ENCODE measurements at regions not wholly inside any gene's neighbourhood (a gene's known extent, or its start where the extent isn't known, plus 50 kb on each side); places are given as distances from the start of the nearest gene placed in this dataset.

- no peak for DNase-seq
Observed at GRCh38 chr9:106575823-106576222, 287.1 kb upstream of the ZNF462 start.

- no peak for DNase-seq
Observed at GRCh38 chr9:106576232-106576760, 286.7 kb upstream of the ZNF462 start.

DNA sequence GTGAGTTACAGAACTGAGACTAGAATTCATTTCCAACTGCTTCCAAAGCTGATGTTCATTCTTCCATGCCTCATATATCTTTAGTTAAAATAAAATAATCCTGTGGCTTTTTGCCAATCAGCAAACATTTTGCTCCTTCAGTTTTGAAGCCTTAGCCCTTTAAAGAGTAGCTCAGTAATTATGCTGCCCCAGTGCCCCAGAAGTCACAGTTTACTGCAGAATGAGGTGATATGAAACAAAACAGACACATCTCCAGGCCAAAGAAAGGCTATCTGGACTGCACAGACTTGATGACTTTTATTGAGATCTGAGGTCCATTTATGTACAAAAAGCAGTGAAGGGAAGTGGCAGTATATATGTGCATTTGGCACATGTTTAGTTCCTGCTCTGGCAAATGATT is 285.8 kb upstream of the ZNF462 start:
- DNase-seq, result peak; percentile 7

GRCh38 chr9:106580546-106580945 is 282.4 kb upstream of the ZNF462 start:
- no peak for DNase-seq

- DNase-seq, result no peak
Observed at GRCh38 chr9:106581973-106582372, 281.0 kb upstream of the ZNF462 start.

DNA sequence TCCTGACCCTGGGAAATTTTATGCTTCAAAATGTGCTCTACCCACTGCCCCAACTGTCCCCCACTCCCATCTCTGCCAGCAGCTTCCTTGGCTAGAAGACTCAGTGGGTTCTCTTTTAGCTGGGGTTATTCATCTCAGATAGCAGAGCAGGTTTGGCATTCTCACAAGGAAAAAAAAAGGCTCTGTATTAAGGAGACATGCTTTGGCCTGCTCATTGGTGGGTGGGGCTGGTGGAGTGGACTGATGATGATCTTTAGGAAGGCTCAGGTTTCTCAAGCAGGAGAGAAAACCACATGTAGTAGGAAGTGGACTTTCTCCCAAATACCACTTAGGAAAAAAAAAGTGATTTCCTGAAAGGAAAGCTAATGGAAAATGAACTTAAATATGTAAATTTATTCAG is 279.2 kb upstream of the ZNF462 start:
- DNase-seq, result no peak

DNA sequence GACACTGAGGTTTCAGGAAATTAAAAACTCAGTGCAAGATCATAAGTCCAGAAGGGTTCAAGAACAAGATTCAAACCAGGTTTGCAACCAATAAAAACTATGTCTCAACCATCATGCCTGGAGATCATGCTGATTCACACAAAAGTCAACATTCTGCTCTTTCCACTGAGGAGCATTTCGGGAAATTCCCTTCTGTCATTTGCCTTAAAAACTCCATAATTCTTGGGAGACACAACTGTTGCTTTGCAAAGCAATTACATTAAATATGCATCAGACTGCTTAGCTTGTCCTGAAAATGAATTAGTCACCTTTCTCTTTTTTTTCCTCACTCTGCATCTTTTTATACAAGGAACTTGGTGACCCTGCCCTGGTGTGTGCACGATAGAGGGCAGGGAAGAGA is 275.9 kb upstream of the ZNF462 start:
- DNase-seq, result no peak

DNA sequence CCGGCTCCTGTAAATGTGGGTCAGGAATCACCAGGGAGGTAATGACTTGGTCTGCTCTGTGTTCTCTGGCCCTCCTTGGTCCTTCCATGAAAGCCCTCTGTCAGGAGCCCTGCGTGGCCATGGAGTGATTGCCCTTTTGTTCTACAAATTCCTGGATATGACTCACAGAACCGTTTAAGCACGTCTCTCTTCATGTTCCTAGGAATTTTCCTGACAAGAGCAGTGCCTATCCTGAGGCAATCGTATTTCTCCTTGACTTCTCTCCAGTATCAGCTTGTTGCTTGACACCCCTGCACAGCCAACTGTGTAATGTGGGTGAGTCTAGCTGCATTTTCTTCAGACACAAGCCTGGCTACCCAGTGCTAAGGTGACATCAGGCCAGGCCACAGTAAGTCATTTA is 274.3 kb upstream of the ZNF462 start:
- DNase-seq, result no peak

DNA sequence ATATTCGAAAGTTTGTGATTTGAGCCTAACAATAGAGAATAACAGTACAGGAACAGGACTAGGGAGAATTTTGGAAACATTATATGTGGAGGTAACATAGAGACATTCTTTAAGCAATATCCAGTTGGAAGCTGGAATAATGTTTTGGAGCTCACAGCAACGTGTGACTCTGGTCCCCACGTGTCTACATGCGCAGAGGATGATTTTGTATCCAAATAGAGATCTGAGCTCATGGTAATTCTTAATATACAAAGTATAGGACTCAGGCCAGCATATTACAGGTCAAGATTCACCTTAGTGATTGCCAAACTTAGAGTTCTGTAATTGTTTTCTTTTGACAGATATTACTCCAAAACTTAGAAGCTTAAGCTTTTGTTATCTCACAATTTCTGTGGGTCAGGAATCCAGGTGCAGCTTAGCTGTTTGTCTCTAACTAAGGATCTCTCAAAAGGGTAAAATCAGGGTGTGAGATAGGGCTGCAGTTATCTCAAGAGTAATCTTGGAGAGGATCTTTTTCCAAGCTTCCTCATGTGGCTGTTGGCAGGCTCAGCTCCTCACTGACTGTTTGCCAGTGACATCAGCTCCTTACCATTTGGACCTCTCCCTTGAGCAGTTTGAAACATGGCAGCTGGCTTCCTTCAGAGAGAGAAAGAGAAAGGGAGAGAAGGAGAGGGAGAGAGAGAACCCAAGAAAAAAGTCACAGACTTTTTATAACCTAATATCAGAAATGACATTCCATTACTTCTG is 272.0 kb upstream of the ZNF462 start:
- no peak for DNase-seq

- DNase-seq, result no peak
Observed at GRCh38 chr9:106593201-106593600, 269.8 kb upstream of the ZNF462 start.

GRCh38 chr9:106596984-106597383 is 266.0 kb upstream of the ZNF462 start:
- DNase-seq, result no peak

GRCh38 chr9:106600955-106601560 is 261.9 kb upstream of the ZNF462 start:
- no peak for DNase-seq

- no peak for DNase-seq
Observed at GRCh38 chr9:106602344-106602743, 260.6 kb upstream of the ZNF462 start.

DNA sequence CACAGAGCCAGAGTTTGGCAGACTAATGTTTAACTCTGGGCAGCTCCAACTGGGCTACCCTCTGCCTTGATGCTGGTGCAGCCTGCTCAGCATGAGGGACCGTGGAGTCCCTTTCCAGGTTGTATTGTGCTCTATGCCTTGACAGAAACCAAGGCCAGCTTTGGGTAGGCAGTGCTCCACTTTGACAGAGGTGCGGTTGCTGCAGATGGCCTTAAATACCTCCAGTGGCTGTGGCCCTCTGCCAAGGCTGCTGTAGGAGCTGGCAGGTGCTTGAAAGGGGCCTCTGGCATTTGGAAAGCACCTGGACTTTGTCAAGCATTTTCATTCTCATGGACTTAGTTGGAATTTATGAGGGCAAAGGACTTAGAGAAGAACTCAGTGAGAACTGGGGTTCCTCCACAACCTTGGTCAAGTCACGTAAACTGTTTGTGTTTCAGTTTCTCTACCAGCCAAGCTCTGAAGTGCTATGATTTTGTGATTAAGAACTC is 249.7 kb upstream of the ZNF462 start:
- DNase-seq, result peak; percentile 74

GRCh38 chr9:106615118-106615889 is 247.7 kb upstream of the ZNF462 start:
- no peak for DNase-seq

DNA sequence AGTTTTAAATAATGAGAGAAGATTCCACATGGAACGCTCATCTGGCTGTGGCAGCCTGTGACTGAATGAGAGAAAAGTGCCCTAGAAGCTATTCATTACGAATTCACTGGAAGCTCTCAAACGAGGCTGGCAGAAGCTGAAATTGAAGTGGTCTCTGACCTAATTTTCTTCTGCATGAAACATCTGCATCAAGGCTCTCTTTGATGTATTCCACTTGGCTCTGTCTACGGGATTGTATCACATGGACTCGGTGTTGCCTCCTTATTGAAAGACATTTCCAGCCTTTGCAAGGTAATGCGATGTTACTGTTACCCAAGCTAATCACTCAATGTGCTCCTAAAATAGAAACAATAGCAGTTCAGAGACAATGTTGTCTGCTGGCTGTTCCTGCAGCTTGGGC is 246.9 kb upstream of the ZNF462 start:
- DNase-seq, result no peak

- DNase-seq, result no peak
Observed at GRCh38 chr9:106616851-106617345, 246.1 kb upstream of the ZNF462 start.

GRCh38 chr9:106619211-106619610 is 243.8 kb upstream of the ZNF462 start:
- no peak for DNase-seq

- DNase-seq, result no peak
Observed at GRCh38 chr9:106620081-106620480, 242.9 kb upstream of the ZNF462 start.

DNA sequence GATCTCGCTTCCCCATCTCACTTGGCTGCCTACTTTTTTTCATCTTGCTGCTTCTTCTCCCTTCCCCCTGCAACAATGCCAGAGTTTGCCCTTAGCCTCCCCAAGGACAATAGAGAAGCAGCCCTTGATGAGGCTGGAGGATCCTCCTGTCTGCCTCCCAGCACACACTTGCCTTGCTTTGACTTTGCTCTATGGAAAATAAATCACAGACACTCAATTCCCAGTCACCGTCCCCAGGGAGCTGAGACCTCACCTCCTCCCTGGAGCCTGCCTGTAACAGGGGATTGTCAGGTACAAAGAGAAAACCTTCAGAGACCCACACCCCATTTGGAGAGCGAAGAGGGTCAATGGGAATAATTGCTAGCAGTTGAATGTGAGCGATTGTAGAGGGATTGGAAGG is 242.1 kb upstream of the ZNF462 start:
- DNase-seq, result no peak

DNA sequence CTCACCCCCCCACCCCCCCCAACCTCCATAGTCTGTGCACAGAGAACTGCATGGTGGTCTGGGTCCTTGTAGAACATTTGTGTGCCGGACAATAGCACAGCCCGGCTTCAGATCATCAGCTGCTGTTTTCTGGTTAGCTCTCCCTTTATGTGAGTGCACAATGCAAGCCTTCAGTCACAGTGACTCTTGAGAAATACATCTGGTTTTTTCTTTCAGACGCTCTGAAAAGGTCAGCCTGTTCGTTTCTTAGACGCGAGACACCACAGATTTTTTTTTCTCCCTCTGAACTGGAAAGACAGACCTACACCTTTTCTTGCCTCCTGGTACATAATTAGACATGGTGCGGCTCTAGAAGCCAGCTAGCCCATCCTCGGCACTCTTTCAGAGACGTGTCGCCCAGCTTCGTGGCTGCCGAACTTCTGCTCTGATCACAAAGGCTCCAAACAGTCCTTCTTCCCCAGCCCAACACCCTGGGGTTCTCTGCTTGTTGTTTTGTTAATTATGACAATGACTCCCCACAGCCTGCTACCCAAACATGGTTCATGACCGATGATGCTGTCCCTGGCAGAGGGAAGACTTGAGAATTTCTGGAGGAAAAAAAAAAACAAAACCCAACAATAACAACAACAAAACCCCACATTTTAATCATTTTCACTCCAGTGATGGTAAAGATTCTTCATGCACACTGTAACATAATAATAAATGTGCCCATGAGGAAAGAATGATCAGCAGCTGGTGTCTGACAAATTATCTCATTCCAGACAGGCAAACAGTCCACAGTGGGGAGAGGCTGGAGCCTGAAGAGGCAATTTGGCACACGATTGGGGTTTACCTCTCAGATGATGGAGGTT is 241.4 kb upstream of the ZNF462 start:
- no peak for DNase-seq

GRCh38 chr9:106622164-106622487 is 240.8 kb upstream of the ZNF462 start:
- DNase-seq, result peak; percentile 62

GRCh38 chr9:106623558-106623957 is 239.4 kb upstream of the ZNF462 start:
- DNase-seq, result no peak
